T-helper 2 cell treated with Interferon-gamma antibody and Interleukin-4, amounts not matched to agents 5 μg/mL and 100 μg/mL, for 36 hours (primary cell): ENCODE measurements at regions not wholly inside any gene's neighbourhood (a gene's known extent, or its start where the extent isn't known, plus 50 kb on each side); places are given as distances from the start of the nearest gene placed in this dataset.

Source experiments
- DNase-seq: peaks from one replicate; pipeline ENCODE4 v3.0.0; 2021; ENCODE audit warnings: low spot score
- H3K27ac Mint-ChIP-seq: one replicate; pipeline ENCODE4 v1.8.0; 2021; ENCODE audit warnings: mild to moderate bottlenecking, mixed read lengths
- H3K27me3 Mint-ChIP-seq: one replicate; pipeline ENCODE4 v1.8.0; 2021; ENCODE audit warnings: low read depth, mixed read lengths
- H3K36me3 Mint-ChIP-seq: one replicate; pipeline ENCODE4 v1.8.0; 2021; ENCODE audit warnings: low read depth, mixed read lengths
- H3K4me1 Mint-ChIP-seq: one replicate; pipeline ENCODE4 v1.8.0; 2021; ENCODE audit warnings: low read depth, mixed read lengths
- H3K4me3 Mint-ChIP-seq: one replicate; pipeline ENCODE4 v1.8.0; 2022; ENCODE audit warnings: mild to moderate bottlenecking, moderate library complexity, mixed read lengths
- H3K9me3 Mint-ChIP-seq: one replicate; pipeline ENCODE4 v1.8.0; 2021; ENCODE audit warnings: mixed read lengths

DNA sequence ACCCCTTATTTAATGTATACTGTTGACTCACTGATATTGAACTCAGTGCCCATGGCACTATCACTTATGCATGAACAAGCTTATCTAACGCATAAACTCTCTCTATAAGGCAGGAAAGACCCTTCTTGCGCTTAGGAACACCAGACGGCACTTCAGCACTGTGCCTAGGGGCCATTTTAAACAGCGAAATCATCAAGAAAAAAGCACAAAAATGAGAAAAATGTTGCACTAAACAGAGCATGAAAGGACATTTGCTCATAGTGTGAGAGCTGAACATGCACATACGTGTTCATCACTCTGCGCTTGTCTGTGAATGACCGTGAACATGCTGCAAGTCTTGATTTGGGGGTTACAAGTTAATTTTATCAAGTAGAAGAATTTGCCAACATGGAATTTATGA is 109.6 kb downstream of the WDR11 start:
- no peaks in the 10 kb centered on the region for H3K9me3 Mint-ChIP-seq
- H3K27me3 Mint-ChIP-seq = no peaks in the 10 kb centered on the region
- no peak overlapping the region for H3K4me3 Mint-ChIP-seq
- H3K36me3 Mint-ChIP-seq = no peaks in the 10 kb centered on the region
- H3K27ac Mint-ChIP-seq = no peak overlapping the region
- H3K4me1 Mint-ChIP-seq = no peaks in the 10 kb centered on the region
- no peak for DNase-seq

DNA sequence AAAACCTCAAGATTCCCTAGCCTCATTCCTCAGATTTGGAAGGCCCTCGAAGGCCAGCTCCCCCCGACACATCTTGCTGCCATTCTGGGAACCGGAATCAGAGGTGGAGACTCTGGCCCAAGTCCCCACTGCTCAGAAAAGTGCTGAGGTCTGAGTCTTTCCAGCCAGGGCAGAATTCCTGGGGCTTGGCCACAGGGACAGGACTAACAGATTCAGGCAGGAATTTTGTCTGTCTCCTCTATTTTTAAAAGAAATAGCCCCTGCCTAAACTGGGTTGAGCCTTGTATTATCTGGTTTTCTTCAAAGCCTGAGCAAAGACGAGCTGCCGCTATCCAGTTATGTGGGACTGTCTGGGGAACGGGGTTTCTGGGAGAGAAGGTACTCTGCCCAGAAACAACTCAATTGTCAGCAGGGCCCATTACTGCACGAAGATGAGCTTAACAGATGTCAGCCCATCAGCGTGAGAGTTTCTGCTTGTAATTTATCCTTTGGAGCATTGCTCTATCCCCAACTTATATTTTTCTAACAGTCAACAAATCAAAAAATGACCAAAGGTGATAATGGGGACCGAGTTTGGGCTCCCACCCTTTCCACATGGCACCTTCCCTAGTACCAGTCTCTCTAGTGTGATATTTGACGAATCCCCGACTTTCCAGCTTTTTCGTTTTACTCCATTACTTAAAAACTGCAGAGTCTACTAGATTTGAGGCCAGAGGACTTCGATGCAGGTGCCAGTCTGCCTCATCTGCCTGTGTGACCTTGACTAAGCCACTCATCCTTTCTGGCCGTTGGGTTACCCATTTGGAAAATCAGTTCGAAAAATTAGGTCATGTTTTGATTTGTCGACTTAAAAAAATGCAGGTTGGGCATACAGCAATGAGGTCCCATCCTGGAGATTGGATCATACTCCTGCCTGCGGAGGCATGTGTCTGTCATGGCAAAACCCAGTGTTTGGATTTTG is 110.9 kb downstream of the WDR11 start:
- DNase-seq = no peak
- no peak overlapping the region for H3K4me3 Mint-ChIP-seq
- H3K9me3 Mint-ChIP-seq = no peaks in the 10 kb centered on the region
- no peaks in the 10 kb centered on the region for H3K27me3 Mint-ChIP-seq
- no peaks in the 10 kb centered on the region for H3K36me3 Mint-ChIP-seq
- no peaks in the 10 kb centered on the region for H3K4me1 Mint-ChIP-seq
- H3K27ac Mint-ChIP-seq = no peak overlapping the region

DNA sequence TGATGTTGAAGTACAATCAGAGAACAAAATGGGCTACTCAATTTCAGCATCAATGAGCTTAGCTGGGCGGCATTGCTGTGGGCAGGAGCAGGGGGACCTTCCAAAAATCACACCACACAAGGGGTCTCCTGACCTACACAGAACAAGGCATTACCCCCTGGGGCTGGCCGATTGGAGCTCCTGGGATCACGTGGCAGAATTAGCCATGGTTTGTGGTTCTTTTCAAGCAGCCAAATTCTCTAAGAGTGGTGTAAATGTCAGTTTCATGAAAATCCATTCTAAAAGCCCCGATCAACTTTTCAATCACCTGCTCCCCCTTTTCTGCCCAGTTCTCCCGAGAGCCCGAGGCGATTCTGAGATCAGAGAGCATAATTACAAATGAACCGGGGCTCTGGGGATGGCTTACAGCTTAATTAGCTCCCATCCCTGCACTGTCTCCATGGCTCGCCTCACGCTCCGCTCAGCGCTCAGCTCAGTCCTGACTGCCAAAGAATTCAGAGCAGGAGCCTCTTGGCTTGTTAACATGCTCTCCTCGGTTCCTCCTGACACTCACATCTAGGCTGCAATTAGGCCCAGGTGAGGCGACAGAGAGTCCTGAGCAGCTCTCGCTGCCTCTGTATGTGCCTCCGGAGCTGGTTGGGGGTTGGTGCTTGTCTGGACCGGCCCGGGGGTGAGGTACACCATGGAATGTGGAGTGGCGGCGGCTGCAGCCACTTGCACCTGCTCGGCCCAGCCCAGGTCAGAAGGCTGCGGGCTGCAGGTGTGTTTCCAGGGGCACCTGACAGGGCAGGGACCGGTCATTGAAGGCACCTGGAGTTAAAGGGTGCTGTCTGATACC is 111.8 kb downstream of the WDR11 start:
- Mint-ChIP-seq H3K27ac (no peak overlapping the region), H3K4me3 (no peak overlapping the region), H3K9me3 (no peaks in the 10 kb centered on the region), H3K27me3 (no peaks in the 10 kb centered on the region), H3K36me3 (no peaks in the 10 kb centered on the region), H3K4me1 (no peaks in the 10 kb centered on the region)
- no peak for DNase-seq

DNA sequence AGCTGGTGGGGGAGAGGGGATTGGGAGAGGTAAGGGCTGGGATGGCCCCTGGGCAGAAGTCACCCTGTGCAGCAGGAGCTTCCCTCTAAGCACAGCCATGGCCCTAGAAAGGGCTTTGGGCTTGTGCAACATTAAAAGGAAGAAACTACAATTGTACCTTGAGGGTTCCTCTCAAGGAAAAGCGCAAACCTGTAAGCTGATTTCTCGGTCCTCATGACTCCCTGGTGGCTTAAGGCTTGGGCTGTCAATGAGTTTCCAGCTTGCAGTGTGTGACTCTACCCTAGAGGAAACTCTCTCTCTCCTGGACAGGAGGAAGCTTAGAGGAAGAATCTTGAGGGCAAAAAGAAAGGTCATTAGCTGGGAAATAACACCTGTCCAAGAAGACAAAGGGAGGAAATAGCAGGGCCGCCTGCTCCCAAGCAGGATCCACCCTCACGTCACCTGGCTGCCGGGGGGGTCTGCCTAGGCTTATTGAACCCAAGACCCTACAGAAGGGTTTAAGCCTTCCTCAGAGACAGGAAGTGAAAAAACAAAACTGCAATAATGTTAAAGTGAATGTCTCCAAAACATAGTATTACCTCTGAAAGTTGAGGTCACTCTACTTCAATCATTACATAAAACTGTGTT is 112.5 kb downstream of the WDR11 start:
- H3K27me3 Mint-ChIP-seq = no peaks in the 10 kb centered on the region
- H3K27ac Mint-ChIP-seq = no peak overlapping the region
- no peaks in the 10 kb centered on the region for H3K36me3 Mint-ChIP-seq
- H3K4me3 Mint-ChIP-seq = no peak overlapping the region
- no peaks in the 10 kb centered on the region for H3K4me1 Mint-ChIP-seq
- DNase-seq = no peak
- H3K9me3 Mint-ChIP-seq = no peaks in the 10 kb centered on the region

DNA sequence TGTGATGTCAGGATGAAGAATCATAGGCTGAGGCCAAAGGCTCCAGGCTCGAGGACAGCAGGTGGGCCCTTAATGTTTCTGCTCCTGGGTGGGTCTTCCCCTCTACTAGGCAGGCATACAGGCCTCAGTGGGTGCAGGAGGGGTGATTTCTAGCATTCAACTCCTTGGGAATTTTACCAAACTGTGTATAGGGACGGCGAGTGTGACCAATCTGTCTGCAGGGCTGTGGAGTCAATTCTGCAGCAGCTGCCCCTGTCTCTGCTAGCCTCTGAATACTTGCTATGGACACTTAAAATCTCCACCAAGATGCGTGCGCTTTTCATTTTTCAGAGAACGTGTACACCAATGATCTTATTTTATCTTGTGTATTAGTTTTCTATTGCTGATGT is 115.5 kb downstream of the WDR11 start:
- Mint-ChIP-seq H3K27ac (no peak overlapping the region), H3K4me3 (no peak overlapping the region), H3K4me1 (no peaks in the 10 kb centered on the region), H3K36me3 (no peaks in the 10 kb centered on the region), H3K9me3 (no peaks in the 10 kb centered on the region), H3K27me3 (peaks cover 3% of the 10 kb centered on the region)
- DNase-seq = no peak

DNA sequence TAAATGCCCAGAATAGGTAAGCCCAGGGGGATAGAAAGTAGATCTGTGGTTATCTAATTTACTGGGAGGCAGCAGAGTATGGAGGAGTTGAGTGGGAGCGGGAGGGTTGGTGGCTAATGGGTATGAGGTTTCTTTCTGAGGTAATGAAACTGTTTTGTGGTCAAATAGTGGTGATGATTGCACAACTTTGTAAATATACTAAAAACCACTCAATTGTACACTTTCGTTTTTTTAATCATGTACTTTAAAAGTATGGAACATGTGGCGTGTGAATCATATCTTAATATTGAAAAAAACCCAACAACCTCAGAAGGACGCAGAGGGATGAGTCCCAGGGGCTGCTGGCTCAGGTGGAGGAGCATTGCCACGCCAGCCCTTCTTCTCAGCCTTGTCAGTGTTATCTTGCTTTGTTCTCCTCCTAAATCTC is 118.1 kb downstream of the WDR11 start:
- Mint-ChIP-seq H3K27me3 (peaks cover 3% of the 10 kb centered on the region), H3K9me3 (no peaks in the 10 kb centered on the region), H3K4me3 (no peak overlapping the region), H3K27ac (no peak overlapping the region), H3K4me1 (no peaks in the 10 kb centered on the region), H3K36me3 (no peaks in the 10 kb centered on the region)
- DNase-seq = no peak

DNA sequence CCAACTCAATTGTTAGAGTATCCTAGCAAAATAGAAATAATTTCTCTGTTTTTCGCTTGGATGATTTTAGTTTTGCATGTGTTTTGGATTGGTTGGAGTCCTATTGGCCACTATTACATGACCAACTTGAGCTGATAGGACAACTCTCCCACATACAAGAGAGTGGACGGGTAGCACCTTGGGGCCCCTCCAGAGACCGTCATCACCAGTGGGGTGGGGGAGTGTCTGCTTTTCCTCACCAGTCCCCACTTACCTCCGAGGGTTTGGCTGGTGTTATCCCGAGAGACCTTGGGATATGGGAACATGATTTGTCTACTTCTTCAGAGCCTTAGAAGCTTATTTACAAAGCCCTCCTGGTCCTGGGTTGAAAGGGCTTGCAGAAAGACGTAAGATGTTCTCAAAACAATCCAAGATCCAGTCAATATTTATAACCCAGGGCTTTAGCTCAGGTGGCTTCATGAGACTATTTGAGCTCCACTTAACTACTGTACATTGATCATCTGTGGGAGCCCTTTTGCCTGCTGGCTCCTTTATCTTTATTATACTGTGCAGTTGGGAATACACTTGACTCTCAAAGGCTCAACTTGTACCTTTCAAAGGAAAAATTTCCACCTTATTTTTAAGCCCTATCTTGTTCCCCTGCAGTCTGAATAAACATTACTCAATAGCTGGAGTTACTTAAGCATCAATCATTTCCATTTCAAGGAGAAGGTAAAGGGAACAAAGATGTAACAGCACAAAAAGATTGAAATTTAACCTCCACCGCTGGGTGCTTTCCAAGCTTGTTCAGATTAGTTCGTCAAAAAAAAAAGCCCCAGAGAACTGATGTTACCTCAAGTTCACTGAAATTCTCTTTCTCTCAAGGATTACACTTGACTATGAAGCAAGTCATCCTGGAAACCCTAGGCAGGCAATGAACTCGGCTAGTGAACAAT is 119.7 kb downstream of the WDR11 start:
- no peak for DNase-seq
- H3K36me3 Mint-ChIP-seq = no peaks in the 10 kb centered on the region
- peaks cover 3% of the 10 kb centered on the region for H3K27me3 Mint-ChIP-seq

DNA sequence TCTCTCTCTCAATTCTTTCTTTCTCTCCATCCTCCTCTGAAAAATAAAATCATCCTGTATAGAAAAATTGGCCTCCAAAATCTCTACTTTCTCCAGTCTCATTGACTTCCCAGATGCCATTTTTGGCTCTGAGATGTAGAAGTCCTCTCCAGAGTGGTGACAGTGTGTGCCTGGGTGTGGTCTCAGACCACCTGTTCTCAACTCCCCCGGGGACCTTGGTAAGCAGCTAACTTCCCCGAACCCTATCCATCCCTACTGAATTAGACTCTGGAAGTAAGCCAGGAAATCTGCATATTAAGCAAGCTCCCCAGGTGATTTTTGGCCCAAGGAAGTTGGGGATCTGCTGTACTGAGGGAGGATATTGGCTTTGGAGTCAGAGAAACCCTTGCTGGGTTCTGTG is 120.5 kb downstream of the WDR11 start:
- Mint-ChIP-seq H3K4me1 (no peaks in the 10 kb centered on the region), H3K27me3 (peaks cover 3% of the 10 kb centered on the region), H3K9me3 (no peaks in the 10 kb centered on the region), H3K27ac (no peak overlapping the region), H3K4me3 (no peak overlapping the region), H3K36me3 (no peaks in the 10 kb centered on the region)
- DNase-seq = no peak

More for the DNA sequence above, 119.7 kb downstream of the WDR11 start:
- no peak overlapping the region for H3K27ac Mint-ChIP-seq
- H3K9me3 Mint-ChIP-seq = no peaks in the 10 kb centered on the region
- H3K4me1 Mint-ChIP-seq = no peaks in the 10 kb centered on the region
- H3K4me3 Mint-ChIP-seq = no peak overlapping the region

DNA sequence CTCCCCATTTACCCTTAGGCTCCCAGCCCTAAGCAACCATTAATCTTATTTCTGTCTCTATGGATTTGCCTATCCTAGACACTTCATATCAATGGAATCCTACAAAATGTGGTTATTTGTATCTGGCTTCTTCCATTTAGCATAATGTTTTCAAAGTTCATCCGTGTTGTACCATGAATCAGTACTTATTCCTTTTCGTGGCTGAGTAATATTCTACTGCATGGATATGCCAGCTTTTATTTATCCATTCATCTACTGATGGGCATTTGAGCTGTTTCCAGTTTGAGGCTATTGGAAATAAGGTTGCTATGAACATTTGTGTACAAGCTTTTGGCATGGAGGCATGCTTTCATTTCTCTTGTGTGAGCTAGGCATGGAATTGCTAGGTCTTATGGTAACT is 121.1 kb downstream of the WDR11 start:
- H3K9me3 Mint-ChIP-seq = no peaks in the 10 kb centered on the region
- H3K27me3 Mint-ChIP-seq = peaks cover 3% of the 10 kb centered on the region
- H3K36me3 Mint-ChIP-seq = no peaks in the 10 kb centered on the region
- no peak overlapping the region for H3K27ac Mint-ChIP-seq
- H3K4me1 Mint-ChIP-seq = no peaks in the 10 kb centered on the region
- no peak overlapping the region for H3K4me3 Mint-ChIP-seq
- no peak for DNase-seq

DNA sequence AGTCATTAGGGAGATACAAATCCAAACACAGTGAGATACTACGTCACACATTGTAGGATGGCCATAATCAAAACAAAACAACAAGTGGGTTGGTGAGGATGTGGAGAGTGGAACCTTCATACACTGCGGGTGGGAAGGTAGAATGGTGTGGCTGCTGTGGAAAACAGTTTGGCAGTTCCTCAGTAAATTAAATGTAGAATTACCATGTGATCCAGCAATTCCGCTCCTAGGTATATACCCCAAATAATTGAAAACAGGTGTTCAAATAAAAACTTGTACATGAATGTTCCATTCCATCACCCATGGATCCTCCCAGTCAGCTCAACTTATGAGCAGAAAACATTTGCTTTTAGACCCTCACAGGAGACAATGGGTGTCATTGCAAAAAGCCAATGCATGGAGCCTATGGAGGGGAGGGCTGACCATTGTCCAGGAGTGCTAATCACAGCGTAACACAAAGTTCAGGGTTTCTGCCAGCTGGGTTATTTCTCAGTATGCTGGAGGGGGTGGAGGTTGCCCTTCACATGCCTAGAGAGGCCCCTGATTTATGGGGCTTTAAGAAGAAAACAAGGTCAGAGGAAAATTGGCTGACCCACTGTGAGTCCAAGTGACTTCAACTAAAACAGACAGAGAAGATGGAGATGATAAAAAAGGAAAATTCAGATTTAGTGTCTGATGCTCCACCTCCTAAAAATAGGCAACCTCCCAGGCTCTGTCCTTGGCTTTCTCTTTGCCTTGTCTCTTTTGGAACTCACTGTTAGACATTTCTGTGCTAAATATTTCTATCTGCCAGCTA is 124.1 kb downstream of the WDR11 start:
- Mint-ChIP-seq H3K27me3 (peaks cover 19% of the 10 kb centered on the region), H3K4me3 (no peak overlapping the region), H3K4me1 (no peaks in the 10 kb centered on the region), H3K36me3 (no peaks in the 10 kb centered on the region), H3K9me3 (no peaks in the 10 kb centered on the region), H3K27ac (no peak overlapping the region)
- DNase-seq = no peak

DNA sequence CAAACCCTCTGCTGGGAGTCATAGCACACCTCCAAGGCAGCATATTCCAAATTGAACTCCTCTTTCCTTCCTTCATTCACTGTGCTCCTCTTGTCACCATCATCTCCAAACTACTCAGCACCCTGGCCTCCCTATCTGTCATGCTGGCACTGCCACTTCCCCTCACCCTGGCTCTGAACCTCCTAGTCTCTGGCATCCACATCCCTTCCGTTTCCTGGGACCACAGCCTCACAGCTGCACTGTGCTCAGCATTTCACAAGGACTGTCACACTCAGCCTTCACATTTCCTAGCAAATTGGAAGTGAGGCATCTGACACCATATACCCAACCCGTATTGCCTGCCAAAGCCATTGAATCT is 124.7 kb downstream of the WDR11 start:
- no peaks in the 10 kb centered on the region for H3K9me3 Mint-ChIP-seq
- no peak for DNase-seq
- H3K4me1 Mint-ChIP-seq = no peaks in the 10 kb centered on the region
- peaks cover 21% of the 10 kb centered on the region for H3K27me3 Mint-ChIP-seq
- H3K36me3 Mint-ChIP-seq = no peaks in the 10 kb centered on the region
- no peak overlapping the region for H3K27ac Mint-ChIP-seq
- H3K4me3 Mint-ChIP-seq = no peak overlapping the region

DNA sequence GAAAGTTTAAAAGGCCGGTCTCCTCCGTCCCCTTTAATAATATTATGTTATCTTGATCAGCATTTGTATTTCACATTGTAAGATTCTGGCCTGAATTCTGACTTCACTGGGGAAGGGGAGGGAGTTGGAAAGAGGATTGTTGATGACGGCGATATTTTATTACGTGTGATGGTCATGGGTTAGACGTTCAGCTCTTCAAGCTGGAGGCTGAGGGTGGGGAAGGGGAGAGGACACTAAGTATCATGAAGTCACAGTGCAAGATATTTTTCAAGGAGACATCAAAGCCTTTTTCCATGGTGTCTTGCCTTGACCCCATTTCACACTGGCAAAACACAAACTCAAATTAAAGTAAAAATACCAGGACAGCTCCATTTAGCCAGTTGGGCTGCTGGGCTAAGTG is 126.7 kb downstream of the WDR11 start:
- H3K27ac Mint-ChIP-seq = no peak overlapping the region

More for the DNA sequence above, 126.7 kb downstream of the WDR11 start:
- no peaks in the 10 kb centered on the region for H3K9me3 Mint-ChIP-seq
- H3K4me3 Mint-ChIP-seq = no peak overlapping the region
- H3K4me1 Mint-ChIP-seq = no peaks in the 10 kb centered on the region
- H3K27me3 Mint-ChIP-seq = peaks cover 27% of the 10 kb centered on the region
- no peaks in the 10 kb centered on the region for H3K36me3 Mint-ChIP-seq
- DNase-seq = no peak
